HL-60 (cell line): ENCODE measurements at regions not wholly inside any gene's neighbourhood (a gene's known extent, or its start where the extent isn't known, plus 50 kb on each side); places are given as distances from the start of the nearest gene placed in this dataset.
"Not testable (repeated sequence)": the region's sequence is repeated elsewhere in the genome, so short reads cannot be mapped to it uniquely, and the experiment has no call there.

ENCODE experiments used
- DNase-seq, 2 experiments: peaks; one replicate each; pipeline ENCODE4 v3.0.0-alpha.2; 2010 to 2020; ENCODE audit warnings: low read depth in 1 of 2, low spot score in 1 of 2
- H3K27ac ChIP-seq: fragments of 250-450 bp; sonication (Bioruptor Pico); replicated peaks from 2 replicates; pipeline ENCODE4 v1.5.1; 2020; ENCODE audit warnings: mild to moderate bottlenecking, moderate library complexity
- H3K27me3 ChIP-seq: fragments of 250-450 bp; sonication (Bioruptor Pico); 2 replicates; pipeline ENCODE4 v1.5.1; 2021; ENCODE audit warnings: mild to moderate bottlenecking, moderate library complexity; ENCODE audit not compliant: insufficient read depth, poor library complexity, severe bottlenecking
- H3K4me3 ChIP-seq: replicated peaks from 2 replicates; pipeline ENCODE4 v1.5.1; 2011; ENCODE audit warnings: mild to moderate bottlenecking, control low read depth, low read length; ENCODE audit not compliant: insufficient read depth
- GABPA ChIP-seq: IDR thresholded peaks from 2 replicates; pipeline ENCODE4 v1.6.1; 2012; ENCODE audit warnings: low read depth
- POLR2AphosphoS5 ChIP-seq: IDR thresholded peaks from 2 replicates; pipeline ENCODE4 v1.6.1; 2012; ENCODE audit warnings: low read depth
- SPI1 ChIP-seq: IDR thresholded peaks from 2 replicates; pipeline ENCODE4 v1.6.1; 2012; ENCODE audit warnings: low read depth, mild to moderate bottlenecking, borderline replicate concordance
- TF ChIP-seq, protein P1 (sequence below): IDR thresholded peaks from one replicate; pipeline ENCODE4 v1.5.1; 2011; ENCODE audit warnings: low read length, control low read depth, inconsistent platforms; ENCODE audit not compliant: insufficient read depth
- TF ChIP-seq, protein P2 (sequence below): IDR thresholded peaks from 2 replicates; pipeline ENCODE4 v1.6.1; 2012; ENCODE audit warnings: low read depth; ENCODE audit not compliant: insufficient replicate concordance

DNA sequence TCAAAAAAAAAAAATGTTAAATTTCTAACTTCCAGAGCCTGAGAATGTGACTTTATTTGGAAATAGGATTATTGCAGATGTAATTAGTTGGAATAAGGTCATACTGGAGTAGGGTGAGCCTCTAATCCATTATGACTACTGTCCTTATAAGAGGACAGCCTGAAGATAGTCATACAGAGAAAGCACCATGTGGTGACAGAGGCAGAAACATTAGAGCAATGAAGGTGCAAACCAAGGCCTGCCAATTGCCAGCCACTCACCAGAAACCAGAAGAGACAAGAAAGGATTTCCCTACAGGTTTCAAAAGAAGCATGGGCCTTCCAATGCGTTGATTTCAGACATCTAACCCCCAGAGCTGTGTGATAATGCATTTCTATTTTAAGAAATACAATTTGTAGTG, 659.2 kb upstream of the CHD1 start:
- Histone ChIP-seq H3K27me3 (no peaks in the 10 kb centered on the region), H3K27ac (no peak overlapping the region), H3K4me3 (no peak overlapping the region)
- TF ChIP-seq SPI1 (no peak), GABPA (no peak), POLR2AphosphoS5 (no peak)
- TF ChIP-seq, protein P1, sequence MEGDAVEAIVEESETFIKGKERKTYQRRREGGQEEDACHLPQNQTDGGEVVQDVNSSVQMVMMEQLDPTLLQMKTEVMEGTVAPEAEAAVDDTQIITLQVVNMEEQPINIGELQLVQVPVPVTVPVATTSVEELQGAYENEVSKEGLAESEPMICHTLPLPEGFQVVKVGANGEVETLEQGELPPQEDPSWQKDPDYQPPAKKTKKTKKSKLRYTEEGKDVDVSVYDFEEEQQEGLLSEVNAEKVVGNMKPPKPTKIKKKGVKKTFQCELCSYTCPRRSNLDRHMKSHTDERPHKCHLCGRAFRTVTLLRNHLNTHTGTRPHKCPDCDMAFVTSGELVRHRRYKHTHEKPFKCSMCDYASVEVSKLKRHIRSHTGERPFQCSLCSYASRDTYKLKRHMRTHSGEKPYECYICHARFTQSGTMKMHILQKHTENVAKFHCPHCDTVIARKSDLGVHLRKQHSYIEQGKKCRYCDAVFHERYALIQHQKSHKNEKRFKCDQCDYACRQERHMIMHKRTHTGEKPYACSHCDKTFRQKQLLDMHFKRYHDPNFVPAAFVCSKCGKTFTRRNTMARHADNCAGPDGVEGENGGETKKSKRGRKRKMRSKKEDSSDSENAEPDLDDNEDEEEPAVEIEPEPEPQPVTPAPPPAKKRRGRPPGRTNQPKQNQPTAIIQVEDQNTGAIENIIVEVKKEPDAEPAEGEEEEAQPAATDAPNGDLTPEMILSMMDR: no peak
- no peak for DNase-seq

DNA sequence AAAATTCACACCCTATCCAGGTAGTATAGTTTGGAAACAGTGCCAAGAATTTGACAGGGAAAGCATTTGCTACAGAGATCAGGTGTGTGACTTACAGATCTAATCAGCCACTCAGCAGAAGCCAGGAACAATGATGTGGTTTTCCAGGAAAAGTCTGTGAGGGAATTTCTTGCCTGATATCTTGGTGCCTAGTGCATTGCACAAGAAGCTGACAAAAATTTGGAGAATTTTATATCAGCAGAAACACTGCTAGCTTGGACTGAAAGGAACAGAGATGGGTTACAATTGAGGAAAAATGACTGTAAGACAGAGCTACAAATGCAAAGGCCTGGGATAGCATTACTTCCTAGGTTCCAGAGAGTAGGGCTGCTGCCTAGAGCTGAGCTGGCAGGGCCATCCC, 658.1 kb upstream of the CHD1 start:
- no peak for DNase-seq
- Histone ChIP-seq H3K4me3 (no peak overlapping the region), H3K27me3 (no peaks in the 10 kb centered on the region), H3K27ac (no peak overlapping the region)
- TF ChIP-seq SPI1 (no peak), GABPA (no peak), POLR2AphosphoS5 (no peak)
- TF ChIP-seq, protein P2, sequence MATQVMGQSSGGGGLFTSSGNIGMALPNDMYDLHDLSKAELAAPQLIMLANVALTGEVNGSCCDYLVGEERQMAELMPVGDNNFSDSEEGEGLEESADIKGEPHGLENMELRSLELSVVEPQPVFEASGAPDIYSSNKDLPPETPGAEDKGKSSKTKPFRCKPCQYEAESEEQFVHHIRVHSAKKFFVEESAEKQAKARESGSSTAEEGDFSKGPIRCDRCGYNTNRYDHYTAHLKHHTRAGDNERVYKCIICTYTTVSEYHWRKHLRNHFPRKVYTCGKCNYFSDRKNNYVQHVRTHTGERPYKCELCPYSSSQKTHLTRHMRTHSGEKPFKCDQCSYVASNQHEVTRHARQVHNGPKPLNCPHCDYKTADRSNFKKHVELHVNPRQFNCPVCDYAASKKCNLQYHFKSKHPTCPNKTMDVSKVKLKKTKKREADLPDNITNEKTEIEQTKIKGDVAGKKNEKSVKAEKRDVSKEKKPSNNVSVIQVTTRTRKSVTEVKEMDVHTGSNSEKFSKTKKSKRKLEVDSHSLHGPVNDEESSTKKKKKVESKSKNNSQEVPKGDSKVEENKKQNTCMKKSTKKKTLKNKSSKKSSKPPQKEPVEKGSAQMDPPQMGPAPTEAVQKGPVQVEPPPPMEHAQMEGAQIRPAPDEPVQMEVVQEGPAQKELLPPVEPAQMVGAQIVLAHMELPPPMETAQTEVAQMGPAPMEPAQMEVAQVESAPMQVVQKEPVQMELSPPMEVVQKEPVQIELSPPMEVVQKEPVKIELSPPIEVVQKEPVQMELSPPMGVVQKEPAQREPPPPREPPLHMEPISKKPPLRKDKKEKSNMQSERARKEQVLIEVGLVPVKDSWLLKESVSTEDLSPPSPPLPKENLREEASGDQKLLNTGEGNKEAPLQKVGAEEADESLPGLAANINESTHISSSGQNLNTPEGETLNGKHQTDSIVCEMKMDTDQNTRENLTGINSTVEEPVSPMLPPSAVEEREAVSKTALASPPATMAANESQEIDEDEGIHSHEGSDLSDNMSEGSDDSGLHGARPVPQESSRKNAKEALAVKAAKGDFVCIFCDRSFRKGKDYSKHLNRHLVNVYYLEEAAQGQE: no peak
- TF ChIP-seq, protein P1: no peak

DNA sequence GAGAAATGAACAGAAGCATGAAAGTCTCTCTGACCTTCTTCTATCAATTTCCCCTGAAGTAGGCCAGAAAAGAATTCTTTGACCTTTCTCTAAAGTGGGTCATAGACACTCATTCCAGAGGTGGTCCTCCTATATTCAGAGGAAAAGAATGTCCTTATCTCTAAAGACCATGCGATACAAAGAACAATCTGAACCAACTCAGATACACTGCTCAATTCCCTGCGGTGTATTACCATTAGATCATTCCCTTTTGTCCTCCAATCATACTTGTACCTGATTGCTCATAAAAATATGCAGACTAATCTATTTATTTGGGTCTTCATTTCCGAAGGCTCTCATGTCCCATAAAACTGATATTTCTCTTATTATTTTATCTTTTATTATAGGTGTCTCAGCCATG, 652.4 kb upstream of the CHD1 start:
- H3K27ac ChIP-seq, H3K27me3 ChIP-seq, DNase-seq, H3K4me3 ChIP-seq: not testable (repeated sequence)

DNA sequence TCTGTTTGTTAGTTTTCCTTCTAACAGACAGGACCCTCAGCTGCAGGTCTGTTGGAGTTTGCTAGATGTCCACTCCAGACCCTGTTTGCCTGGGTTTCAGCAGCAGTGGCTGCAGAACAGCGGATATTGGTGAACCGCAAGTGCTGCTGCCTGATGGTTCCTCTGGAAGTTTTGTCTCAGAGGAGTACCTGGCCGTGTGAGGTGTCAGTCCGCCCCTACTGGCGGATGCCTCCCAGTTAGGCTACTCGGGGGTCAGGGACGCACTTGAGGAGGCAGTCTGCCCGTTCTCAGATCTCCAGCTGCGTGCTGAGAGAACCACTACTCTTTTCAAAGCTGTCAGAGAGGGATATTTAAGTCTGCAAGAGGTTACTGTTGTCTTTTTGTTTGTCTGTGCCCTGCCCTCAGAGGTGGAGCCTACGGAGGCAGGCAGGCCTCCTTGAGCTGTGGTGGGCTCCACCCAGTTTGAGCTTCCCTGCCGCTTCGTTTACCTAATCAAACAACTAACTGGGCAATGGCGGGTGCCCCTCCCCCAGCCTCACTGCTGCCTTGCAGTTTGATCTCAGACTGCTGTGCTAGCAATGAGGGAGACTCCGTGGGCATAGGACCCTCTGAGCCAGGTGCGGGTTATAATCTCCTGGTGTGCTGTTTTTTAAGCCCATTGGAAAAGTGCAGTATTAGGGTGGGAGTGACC, 634.3 kb upstream of the CHD1 start:
- H3K27me3 ChIP-seq, H3K27ac ChIP-seq, H3K4me3 ChIP-seq, DNase-seq: not testable (repeated sequence)

DNA sequence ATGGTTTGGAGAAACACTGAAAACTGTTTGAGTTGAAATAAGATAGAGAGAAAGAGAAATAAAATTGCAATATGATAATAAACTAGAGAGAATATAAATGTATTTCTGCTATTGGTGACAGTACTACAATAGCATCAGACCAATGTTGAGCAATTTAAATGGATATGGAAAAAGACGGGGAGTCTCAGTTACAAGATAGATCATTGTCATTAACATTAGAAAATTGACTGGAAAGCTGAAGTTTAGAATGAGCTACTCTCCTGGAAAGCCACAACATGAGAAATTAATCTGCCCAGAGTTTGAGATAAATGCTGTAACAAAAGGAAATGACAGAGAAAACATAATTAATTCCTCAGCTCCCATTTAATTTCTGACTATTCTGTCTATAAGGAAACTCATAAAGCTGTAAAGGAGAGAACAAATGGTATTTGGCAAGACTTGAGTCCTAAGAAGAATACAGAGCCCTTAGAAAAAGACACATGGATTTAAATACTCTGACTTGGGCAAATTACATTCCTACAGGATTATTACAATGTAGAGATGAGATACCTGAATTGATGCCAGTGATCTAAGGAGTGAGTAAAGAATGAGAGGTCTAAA, 624.5 kb upstream of the CHD1 start:
- Histone ChIP-seq H3K27ac (no peak overlapping the region), H3K4me3 (no peak overlapping the region)
- DNase-seq: no peak

More for the DNA sequence above, 624.5 kb upstream of the CHD1 start:
- TF ChIP-seq, protein P1: no peak
- TF ChIP-seq, protein P2: no peak
- TF ChIP-seq SPI1 (no peak), GABPA (no peak), POLR2AphosphoS5 (no peak)
- H3K27me3 ChIP-seq: no peaks in the 10 kb centered on the region
